ENCODE measurements at regions not wholly inside any gene's neighbourhood (a gene's known extent, or its start where the extent isn't known, plus 50 kb on each side); places are given as distances from the start of the nearest gene placed in this dataset.

DNA sequence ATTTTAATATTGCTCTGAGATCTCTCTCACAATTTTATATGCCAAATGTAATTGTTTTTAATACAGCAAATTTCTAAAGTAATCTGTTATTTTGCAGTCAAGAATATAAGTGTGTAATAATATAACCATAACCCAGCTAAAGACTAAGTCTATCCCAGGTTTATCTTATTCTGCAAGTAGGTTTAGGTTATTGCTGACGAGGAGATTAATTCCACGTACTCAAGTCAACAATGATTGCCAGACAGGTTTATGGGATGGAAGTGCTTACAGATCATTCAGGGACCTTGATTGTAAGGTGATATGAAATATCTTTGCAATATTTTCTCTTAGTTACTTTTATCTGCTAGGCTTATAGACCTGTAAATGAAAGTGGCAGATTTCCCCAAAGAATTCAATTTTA lies 698.3 kb downstream of the HDGFL1 start:
- WGBS, 4 donors, result 94 to 96% (median 96%) methylated on average over 2 of the region's 2 CpGs
- Histone ChIP-seq H3K27ac (no peak overlapping the region), H3K4me3 (no peak overlapping the region), H3K36me3 (no peaks in the 10 kb centered on the region), H3K4me1 (no peaks in the 10 kb centered on the region), H3K9me3 (no peaks in the 10 kb centered on the region), H3K27me3 (no peaks in the 10 kb centered on the region)
- ATAC-seq, result no peak
- TF ChIP-seq POLR2A (IDR thresholded peaks at IDR 0.05), result no peak
- TF ChIP-seq, protein P1, sequence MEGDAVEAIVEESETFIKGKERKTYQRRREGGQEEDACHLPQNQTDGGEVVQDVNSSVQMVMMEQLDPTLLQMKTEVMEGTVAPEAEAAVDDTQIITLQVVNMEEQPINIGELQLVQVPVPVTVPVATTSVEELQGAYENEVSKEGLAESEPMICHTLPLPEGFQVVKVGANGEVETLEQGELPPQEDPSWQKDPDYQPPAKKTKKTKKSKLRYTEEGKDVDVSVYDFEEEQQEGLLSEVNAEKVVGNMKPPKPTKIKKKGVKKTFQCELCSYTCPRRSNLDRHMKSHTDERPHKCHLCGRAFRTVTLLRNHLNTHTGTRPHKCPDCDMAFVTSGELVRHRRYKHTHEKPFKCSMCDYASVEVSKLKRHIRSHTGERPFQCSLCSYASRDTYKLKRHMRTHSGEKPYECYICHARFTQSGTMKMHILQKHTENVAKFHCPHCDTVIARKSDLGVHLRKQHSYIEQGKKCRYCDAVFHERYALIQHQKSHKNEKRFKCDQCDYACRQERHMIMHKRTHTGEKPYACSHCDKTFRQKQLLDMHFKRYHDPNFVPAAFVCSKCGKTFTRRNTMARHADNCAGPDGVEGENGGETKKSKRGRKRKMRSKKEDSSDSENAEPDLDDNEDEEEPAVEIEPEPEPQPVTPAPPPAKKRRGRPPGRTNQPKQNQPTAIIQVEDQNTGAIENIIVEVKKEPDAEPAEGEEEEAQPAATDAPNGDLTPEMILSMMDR (IDR thresholded peaks at IDR 0.05), result no peak
- no peak for DNase-seq
- intact Hi-C loops (cut with DNase I), result no loop called here

DNA sequence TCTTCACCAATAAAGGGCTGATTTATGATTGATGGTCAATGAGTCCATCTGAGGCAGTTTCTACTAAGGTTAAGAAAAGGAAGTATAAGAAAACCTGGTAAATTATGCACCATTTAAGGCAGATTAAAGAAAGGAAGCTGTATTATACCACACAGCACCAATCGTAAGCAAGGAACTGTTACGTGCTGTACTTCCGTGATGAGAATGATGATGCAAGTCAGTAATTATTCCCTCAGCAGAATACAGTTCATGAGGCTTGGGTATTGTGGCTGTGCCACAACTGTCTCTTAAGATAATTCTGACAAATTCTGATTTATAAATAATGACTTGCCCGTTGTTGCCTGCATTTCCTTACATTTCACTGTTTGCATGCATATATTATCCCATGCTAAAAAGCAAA lies 699.0 kb downstream of the HDGFL1 start:
- 90 to 95% (median 93%) methylated on average over 4 of the region's 4 CpGs for WGBS, 4 donors

GRCh38 chr6:23269436-23269835 lies 700.1 kb downstream of the HDGFL1 start:
- Histone ChIP-seq H3K27me3 (no peaks in the 10 kb centered on the region), H3K9me3 (no peaks in the 10 kb centered on the region), H3K4me3 (no peak overlapping the region), H3K27ac (no peak overlapping the region), H3K4me1 (no peaks in the 10 kb centered on the region), H3K36me3 (no peaks in the 10 kb centered on the region)
- TF ChIP-seq POLR2A (IDR thresholded peaks at IDR 0.05), result no peak
- DNase-seq (no peak), ATAC-seq (no peak)
- intact Hi-C loops (cut with DNase I), result no loop called here
- 58 to 73% (median 70%) methylated on average over 3 of the region's 3 CpGs for WGBS, 4 donors

More for the DNA sequence above, 699.0 kb downstream of the HDGFL1 start:
- intact Hi-C loops (cut with DNase I), result no loop called here
- Histone ChIP-seq H3K9me3 (no peaks in the 10 kb centered on the region), H3K4me3 (no peak overlapping the region), H3K27ac (no peak overlapping the region), H3K27me3 (no peaks in the 10 kb centered on the region), H3K36me3 (no peaks in the 10 kb centered on the region), H3K4me1 (no peaks in the 10 kb centered on the region)
- ATAC-seq, result no peak
- no peak for TF ChIP-seq POLR2A (IDR thresholded peaks at IDR 0.05)
- TF ChIP-seq, protein P1 (IDR thresholded peaks at IDR 0.05), result no peak
- DNase-seq, result no peak

GRCh38 chr6:23272536-23272935 lies 703.2 kb downstream of the HDGFL1 start:
- TF ChIP-seq, protein P1 (IDR thresholded peaks at IDR 0.05), result no peak
- no peak for TF ChIP-seq POLR2A (IDR thresholded peaks at IDR 0.05)
- no peaks in the 10 kb centered on the region for H3K9me3 ChIP-seq
- no peak overlapping the region for H3K4me3 ChIP-seq
- H3K27ac ChIP-seq, result no peak overlapping the region
- no peaks in the 10 kb centered on the region for H3K4me1 ChIP-seq
- DNase-seq, result no peak
- intact Hi-C loops (cut with DNase I), result no loop called here
- H3K27me3 ChIP-seq, result no peaks in the 10 kb centered on the region
- no peak for ATAC-seq
- no peaks in the 10 kb centered on the region for H3K36me3 ChIP-seq

DNA sequence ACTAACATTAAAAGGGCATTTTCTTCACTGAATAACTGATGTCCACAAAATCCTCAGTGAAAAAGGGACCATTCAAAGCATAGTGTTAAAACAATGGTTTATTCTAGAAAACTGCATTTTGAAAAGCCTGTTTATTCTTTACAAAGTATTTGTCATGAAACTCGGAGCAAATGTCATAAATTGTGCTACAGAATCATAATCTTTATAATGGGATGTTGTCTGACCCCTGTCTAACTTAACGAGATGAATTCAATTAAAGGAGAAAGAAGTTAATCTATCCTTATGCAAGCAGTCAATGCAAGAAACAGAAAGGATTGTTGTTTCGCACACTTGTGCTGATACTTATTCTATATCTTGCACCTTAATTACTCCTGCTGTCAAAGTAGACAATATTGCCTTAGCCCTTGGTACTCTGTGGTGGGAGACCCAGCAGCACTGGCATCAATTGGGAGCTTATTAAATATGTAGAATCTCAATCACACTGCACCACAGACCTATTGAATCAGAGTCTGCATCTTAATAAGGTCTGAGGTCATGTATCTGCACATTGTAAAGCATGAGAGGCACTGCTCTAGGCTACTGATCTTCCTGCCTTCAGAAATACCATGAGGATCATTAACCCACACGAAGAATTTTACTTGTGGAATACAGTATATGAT lies 708.3 kb downstream of the HDGFL1 start:
- H3K27me3 ChIP-seq, result no peaks in the 10 kb centered on the region
- intact Hi-C loops (cut with DNase I), result no loop called here
- no peaks in the 10 kb centered on the region for H3K9me3 ChIP-seq
- DNase-seq (no peak), ATAC-seq (no peak)
- H3K4me1 ChIP-seq, result no peaks in the 10 kb centered on the region
- no peak overlapping the region for H3K4me3 ChIP-seq
- TF ChIP-seq POLR2A (IDR thresholded peaks at IDR 0.05), result no peak
- TF ChIP-seq, protein P1 (IDR thresholded peaks at IDR 0.05), result no peak
- H3K27ac ChIP-seq, result no peak overlapping the region
- WGBS, 4 donors, result 80 to 89% (median 88%) methylated on average over 4 of the region's 4 CpGs
- no peaks in the 10 kb centered on the region for H3K36me3 ChIP-seq
